HG02840 (cell line): ENCODE measurements at regions not wholly inside any gene's neighbourhood (a gene's known extent, or its start where the extent isn't known, plus 50 kb on each side); places are given as distances from the start of the nearest gene placed in this dataset.

ENCODE experiments used
- ATAC-seq: cut with Tn5 transposase; IDR thresholded peaks from one replicate; pipeline ENCODE4 v1.9.1; 2021; ENCODE audit warnings: mild to moderate bottlenecking, moderate library complexity, moderate number of reproducible peaks; ENCODE audit not compliant: unreplicated experiment, low FRiP score

DNA sequence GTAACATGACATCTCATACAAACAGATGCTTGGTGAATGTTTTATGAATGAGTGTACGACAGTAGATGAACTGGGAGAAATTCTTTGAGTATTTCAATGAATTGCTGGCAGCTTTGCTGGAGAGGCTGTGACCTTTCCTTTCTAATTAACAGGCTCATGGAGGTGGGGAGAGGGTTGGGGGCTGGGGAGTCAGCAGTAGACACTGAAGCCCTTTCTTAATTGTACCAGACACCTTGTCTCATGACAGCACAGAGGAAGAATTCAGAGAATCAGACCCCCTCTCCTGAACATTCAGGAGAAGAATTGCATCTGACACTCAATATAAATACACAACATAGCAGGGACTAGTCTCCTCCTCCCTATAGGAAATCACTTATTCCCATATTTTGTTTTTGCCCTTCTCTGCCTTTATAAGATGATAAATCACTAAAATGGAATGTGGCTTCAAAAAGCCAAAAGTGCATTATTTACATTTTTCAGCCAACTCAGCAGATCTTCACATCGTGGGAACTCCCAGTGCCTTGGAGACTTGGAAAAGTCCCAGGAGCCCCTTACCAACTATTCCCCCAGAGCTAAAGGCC is 66.2 kb upstream of the TPM1 start:
- no peak for ATAC-seq

DNA sequence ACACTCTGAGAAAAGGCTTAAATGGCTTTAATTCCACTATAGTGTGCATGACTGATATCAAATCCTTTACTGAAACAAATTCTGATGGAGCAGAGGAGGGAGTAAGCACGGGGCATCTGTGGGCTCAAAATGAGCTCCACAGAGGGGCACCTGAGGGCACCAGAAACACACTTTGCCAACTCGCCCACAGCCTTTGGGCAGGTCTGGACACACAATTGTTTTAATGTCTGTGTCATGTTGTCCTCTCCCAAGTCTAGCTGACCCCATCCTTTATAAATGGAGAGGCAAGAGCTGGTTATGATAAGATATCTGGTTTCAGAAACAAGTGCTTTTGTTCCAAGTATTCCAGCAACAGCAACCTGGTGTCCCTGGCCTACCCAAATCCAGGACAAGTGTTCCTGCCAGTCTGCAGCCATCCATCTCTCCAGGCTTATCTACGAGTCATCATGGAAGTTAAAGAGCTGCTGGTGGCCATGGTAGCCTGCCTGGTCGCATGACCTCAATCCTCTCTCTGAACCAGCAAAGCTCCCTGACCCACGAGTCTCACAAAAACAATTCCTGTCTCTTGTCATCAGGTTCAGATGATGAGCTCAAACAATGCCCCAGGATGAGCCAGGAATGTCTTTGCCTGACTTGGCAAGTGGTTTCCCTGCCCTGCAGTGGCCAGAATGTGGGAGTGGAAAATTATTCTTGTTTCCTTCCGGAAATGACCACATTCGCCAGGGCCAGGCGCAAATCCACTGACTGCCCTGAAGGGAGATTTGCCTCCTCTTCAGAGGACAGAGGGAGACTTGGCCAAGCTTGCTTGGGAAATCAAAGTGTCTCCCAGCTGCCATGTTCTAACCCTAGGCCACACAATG is 64.4 kb upstream of the TPM1 start:
- no peak for ATAC-seq

- ATAC-seq: no peak
These were observed 63.3 kb upstream of the TPM1 start for GRCh38 chr15:62979252-62979651.

- no peak for ATAC-seq
These were observed 61.5 kb upstream of the TPM1 start for GRCh38 chr15:62981071-62981470.

DNA sequence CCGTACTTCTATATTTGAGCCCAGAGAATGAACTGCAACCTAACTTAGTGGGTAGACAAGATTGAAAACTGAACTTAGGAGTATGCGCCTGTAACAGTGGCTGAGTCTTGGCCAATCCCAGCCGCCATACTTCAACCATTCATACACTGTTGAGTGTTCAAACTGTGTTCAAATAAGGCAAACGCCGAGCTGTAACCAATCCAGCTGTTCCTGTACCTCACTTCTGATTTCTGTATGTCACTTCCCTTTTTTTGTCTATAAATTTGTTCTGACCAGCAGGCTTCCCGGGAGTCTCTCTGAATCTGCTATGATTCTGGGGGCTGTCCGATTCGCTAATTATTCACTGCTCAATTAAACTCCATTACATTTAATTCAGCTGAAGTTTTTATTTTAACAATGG is 58.6 kb upstream of the TPM1 start:
- no peak for ATAC-seq

GRCh38 chr15:62985768-62986167 is 56.8 kb upstream of the TPM1 start:
- ATAC-seq: no peak

- no peak for ATAC-seq
These were observed 55.6 kb upstream of the TPM1 start for GRCh38 chr15:62986948-62987347.

DNA sequence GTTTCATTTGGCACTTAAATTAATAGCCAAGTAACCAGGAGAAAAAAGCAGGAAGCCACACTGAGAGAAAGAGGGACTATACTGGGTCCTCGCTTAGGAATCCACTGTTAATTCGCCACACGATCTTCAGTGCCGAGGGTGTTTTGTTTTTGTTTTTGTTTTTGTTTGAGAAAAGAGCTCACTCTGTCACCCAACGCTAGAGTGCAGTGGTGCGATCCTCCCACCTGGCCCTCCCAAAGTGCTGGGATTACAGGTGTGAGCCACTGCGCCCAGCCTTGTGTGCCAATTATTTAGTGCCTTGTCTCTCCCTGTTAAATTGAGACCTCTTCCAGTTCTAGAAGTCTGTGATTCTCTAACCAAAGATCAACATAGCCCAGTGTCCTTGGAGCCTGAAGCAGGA is 53.8 kb upstream of the TPM1 start:
- no peak for ATAC-seq

- ATAC-seq: no peak
These were observed 53.0 kb upstream of the TPM1 start for GRCh38 chr15:62989366-62990055.

- ATAC-seq: no peak
These were observed 50.8 kb upstream of the TPM1 start for GRCh38 chr15:62991698-62992097.

GRCh38 chr15:62992302-62992701 is 50.2 kb upstream of the TPM1 start:
- no peak for ATAC-seq
